ENCODE measurements at regions not wholly inside any gene's neighbourhood (a gene's known extent, or its start where the extent isn't known, plus 50 kb on each side); places are given as distances from the start of the nearest gene placed in this dataset.

DNA sequence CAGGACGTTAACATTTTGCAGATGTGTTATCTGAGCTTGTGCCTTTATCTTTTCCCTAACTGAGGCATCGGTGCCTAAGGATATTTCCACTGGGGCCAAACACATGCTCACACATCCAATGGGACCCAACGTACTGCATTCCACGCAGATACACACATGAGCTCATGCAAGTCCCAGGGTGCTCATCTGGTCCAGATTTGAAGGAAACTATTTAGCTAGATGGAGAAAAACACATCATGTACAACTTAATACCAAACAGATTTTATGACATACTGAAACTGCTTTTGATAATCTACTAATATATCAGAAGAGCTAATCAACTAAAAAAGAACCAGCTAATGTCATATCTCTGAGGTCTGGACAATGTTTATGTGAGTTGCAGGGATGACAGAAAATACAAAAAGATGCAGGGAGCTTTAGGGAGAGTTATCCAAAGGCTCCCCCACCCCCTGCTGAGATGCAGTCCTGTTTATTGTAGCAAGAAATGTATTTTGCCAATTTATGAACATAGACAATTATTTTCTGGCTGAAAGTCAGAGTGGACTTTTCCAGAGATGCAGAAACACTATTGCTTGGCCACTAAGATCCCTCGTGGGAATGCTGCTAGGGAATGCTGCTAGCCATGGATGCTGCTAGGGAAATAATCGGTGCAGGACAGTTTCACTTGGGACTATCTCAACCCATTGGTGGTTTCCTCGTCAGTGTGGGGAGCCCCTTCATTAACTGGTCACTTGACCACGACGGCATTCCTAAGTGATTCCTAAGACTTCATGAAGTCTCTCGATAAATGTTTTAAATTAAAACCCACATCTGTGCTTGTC lies 172.8 kb downstream of the SMIM20 start:
- H3K4me1 ChIP-seq = peaks cover 0 to 25% of the 10 kb centered on the region in 2 donors
- no peaks in the 10 kb centered on the region for H3K27me3 ChIP-seq
- no peak overlapping the region for H3K27ac ChIP-seq
- peaks cover 6 to 21% of the 10 kb centered on the region in 2 donors for H3K9me3 ChIP-seq
- H3K4me3 ChIP-seq = no peak overlapping the region
- TF ChIP-seq, protein P1, sequence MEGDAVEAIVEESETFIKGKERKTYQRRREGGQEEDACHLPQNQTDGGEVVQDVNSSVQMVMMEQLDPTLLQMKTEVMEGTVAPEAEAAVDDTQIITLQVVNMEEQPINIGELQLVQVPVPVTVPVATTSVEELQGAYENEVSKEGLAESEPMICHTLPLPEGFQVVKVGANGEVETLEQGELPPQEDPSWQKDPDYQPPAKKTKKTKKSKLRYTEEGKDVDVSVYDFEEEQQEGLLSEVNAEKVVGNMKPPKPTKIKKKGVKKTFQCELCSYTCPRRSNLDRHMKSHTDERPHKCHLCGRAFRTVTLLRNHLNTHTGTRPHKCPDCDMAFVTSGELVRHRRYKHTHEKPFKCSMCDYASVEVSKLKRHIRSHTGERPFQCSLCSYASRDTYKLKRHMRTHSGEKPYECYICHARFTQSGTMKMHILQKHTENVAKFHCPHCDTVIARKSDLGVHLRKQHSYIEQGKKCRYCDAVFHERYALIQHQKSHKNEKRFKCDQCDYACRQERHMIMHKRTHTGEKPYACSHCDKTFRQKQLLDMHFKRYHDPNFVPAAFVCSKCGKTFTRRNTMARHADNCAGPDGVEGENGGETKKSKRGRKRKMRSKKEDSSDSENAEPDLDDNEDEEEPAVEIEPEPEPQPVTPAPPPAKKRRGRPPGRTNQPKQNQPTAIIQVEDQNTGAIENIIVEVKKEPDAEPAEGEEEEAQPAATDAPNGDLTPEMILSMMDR (IDR thresholded peaks at IDR 0.05) = no peak
- DNase-seq (ENCODE audit: low spot score) = no peak
- H3K36me3 ChIP-seq = no peaks in the 10 kb centered on the region

DNA sequence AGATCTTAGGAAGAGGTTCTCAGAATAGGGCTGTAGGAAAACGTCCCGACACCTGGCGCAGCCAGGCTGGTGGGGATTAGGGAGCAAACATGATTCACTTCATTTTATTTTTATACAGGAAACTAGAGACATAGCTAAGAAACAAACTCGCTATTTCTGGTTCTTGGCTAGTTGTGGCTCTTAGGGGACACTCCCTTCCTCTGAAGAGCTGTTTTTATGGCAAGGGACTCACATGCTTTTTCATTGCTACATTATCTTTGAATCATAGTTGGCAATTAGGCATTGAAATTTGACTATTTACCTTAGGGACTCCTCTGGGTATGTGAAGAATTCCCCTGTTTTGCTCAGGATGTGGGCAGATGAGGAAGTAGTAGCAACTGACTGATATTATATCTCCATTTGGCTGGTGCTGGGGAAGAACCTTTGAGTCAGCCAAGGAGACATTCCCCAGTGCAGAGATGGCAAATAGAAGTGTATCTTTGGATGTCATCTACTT lies 174.5 kb downstream of the SMIM20 start:
- Histone ChIP-seq H3K27ac (peak overlapping the region in 1 of 2 donors; percentile 16), H3K9me3 (peaks cover 6 to 21% of the 10 kb centered on the region in 2 donors), H3K36me3 (no peaks in the 10 kb centered on the region), H3K27me3 (no peaks in the 10 kb centered on the region), H3K4me3 (no peak overlapping the region), H3K4me1 (peaks cover 0 to 25% of the 10 kb centered on the region in 2 donors)
- TF ChIP-seq, protein P1 (IDR thresholded peaks at IDR 0.05) = no peak
- DNase-seq (ENCODE audit: low spot score) = no peak

DNA sequence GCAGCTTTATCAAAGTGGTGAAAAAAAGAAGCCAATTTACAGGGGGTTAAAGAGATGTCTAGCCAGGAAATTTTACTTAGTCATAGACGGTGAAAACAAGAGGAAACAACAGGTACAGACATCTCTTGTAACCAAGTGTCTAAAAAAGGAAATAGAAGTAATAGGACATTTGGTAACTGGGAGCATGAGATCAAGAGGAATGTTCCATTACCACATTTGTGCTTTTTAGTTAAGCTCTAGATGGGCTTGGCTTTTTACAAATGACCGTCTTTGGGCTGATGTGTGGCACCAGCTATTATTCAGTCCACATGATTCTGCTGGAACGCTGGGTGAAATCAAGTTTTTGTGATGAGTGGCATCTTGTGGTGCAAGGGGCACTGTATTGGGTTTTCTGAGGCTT lies 179.5 kb downstream of the SMIM20 start:
- TF ChIP-seq, protein P1 (IDR thresholded peaks at IDR 0.05) = no peak
- DNase-seq (ENCODE audit: low spot score) = no peak
- Histone ChIP-seq H3K9me3 (peaks cover 6 to 26% of the 10 kb centered on the region in 2 donors), H3K4me1 (peaks cover 0 to 3% of the 10 kb centered on the region in 2 donors), H3K27ac (no peak overlapping the region), H3K36me3 (no peaks in the 10 kb centered on the region), H3K4me3 (no peak overlapping the region), H3K27me3 (no peaks in the 10 kb centered on the region)

DNA sequence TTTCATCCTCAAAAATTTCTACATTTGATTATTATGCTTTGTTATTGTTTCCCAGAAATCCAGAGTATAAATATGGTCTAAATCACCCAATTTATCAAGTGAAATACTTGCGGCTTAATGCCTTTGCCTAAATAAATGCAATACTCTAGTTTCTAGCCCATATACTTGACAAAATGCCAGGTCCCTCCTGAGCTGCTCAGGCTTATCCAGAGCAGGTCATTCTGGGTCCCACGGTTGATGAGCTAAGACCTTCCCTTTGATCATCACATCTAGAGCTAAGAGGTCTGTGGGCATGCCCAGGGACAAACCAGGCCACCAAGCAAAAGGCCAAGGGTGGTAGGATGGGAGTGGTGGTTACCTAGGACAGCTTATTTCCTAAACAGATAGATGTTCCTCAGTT lies 180.1 kb downstream of the SMIM20 start:
- Histone ChIP-seq H3K27ac (no peak overlapping the region), H3K27me3 (no peaks in the 10 kb centered on the region), H3K36me3 (no peaks in the 10 kb centered on the region), H3K4me1 (no peaks in the 10 kb centered on the region), H3K4me3 (no peak overlapping the region), H3K9me3 (peaks cover 6 to 32% of the 10 kb centered on the region in 2 donors)
- DNase-seq (ENCODE audit: low spot score) = no peak
- TF ChIP-seq, protein P1 (IDR thresholded peaks at IDR 0.05) = no peak

DNA sequence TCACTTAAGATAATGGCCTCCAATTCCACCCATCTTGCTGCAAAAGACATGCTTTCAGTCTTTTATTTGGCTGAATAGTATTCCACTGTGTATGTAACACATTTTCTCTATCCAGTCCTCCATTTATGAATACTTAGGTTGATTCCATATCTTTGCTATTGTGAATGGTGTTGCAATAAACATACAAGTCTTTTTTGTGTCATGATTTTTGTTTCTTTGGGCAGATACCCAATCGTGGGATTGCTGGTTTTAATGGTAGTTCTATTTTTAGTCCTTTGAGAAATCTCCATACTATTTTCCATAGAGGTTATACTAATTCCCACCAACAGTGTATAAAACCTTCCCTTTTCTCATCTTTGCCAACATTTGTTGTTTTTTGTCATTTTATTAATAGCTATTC lies 180.9 kb downstream of the SMIM20 start:
- H3K4me1 ChIP-seq = no peaks in the 10 kb centered on the region

More for the DNA sequence above, 180.9 kb downstream of the SMIM20 start:
- Histone ChIP-seq H3K36me3 (no peaks in the 10 kb centered on the region), H3K27me3 (no peaks in the 10 kb centered on the region), H3K9me3 (peaks cover 6 to 38% of the 10 kb centered on the region in 2 donors), H3K27ac (no peak overlapping the region), H3K4me3 (no peak overlapping the region)
- TF ChIP-seq, protein P1 (IDR thresholded peaks at IDR 0.05) = no peak
- DNase-seq (ENCODE audit: low spot score) = no peak
